Adrenal gland (tissue), 9 donors: ENCODE measurements at regions not wholly inside any gene's neighbourhood (a gene's known extent, or its start where the extent isn't known, plus 50 kb on each side); places are given as distances from the start of the nearest gene placed in this dataset.

ENCODE experiments used
- DNase-seq, 7 donors: peaks; one replicate each; pipeline ENCODE4 v3.0.0-alpha.2; 2019 to 2020
- H3K27ac ChIP-seq, 5 donors: fragments of 200-600 bp; sonication (generic) in 4 of 5; 1 replicate in 3 of 5; 2 replicates in 2 of 5; pipeline versions ENCODE4 v1.5.1 to v1.8.0; 2016 to 2020; ENCODE audit warnings: mild to moderate bottlenecking in 1 of 5
- H3K27me3 ChIP-seq: fragments of 200-600 bp; 2 replicates; pipeline ENCODE4 v1.8.0; 2021
- H3K36me3 ChIP-seq, 2 donors: fragments of 200-600 bp; replicated peaks in 1 of 2; 1 replicate in 1 of 2; 2 replicates in 1 of 2; pipeline versions ENCODE4 v1.5.1 to v1.8.0; 2018 to 2022
- H3K4me1 ChIP-seq, 2 donors: fragments of 200-600 bp; replicated peaks in 1 of 2; 1 replicate in 1 of 2; 2 replicates in 1 of 2; pipeline versions ENCODE4 v1.5.1 to v1.8.0; 2018 to 2021
- H3K4me3 ChIP-seq, 4 donors: fragments of 200-600 bp; sonication (generic) in 3 of 4; one replicate each; pipeline ENCODE4 v1.5.1; 2016 to 2018
- H3K9me3 ChIP-seq, 3 donors: fragments of 200-600 bp; sonication (generic) in 1 of 3; replicated peaks in 1 of 3; 1 replicate in 2 of 3; 2 replicates in 1 of 3; pipeline versions ENCODE4 v1.5.1 to v1.8.0; 2016 to 2021
- CTCF ChIP-seq, 6 experiments: fragments of 450-650 bp in 4 of 6; fragments of 200-600 bp in 2 of 6; sonication (generic) in 1 of 6; IDR thresholded peaks; 1 replicate in 5 of 6; 2 replicates in 1 of 6; pipeline versions ENCODE4 v1.5.1 to v1.8.0; 2016 to 2021; ENCODE audit warnings: antibody characterized with exemption in 6 of 6, mild to moderate bottlenecking in 2 of 6, moderate library complexity in 1 of 6
- POLR2A ChIP-seq, 2 donors: fragments of 450-650 bp; IDR thresholded peaks; one replicate each; pipeline ENCODE4 v1.6.1; 2017; ENCODE audit warnings: antibody characterized with exemption in 2 of 2, mild to moderate bottlenecking in 2 of 2, moderate library complexity in 1 of 2
- WGBS, 4 donors: extraction: QIAGEN DNeasy Blood & Tissue Kit in 2 of 4; methylation state at CpG; one replicate each; pipeline versions ENCODE4 v1.1.5 to v1.1.7; 2013 to 2017; 5-methylcytosine and 5-hydroxymethylcytosine counted together
- intact Hi-C, 2 donors: fragments of 100-400 bp; cut with DNase I; formaldehyde crosslinking; loops; one replicate each; pipeline versions ENCODE4 v1.14.1 to v1.15.0; 2022 to 2023
- donor health status: healthy with polysubstance abuse.
- donor health status: Bipolar disorder and iron deficiency.
- donor health status: DM: yes; HTN: yes; CAD: no.
- donor health status: DM: no; HTN: no; CAD: no.
- donor health status: DM: no; HTN: no; CAD: no.

- WGBS, 4 donors, result 83 to 87% (median 84%) methylated on average over 6 of the region's 6 CpGs
- Histone ChIP-seq H3K4me3 (no peak overlapping the region), H3K27ac (no peak overlapping the region), H3K36me3 (no peaks in the 10 kb centered on the region), H3K9me3 (no peaks in the 10 kb centered on the region), H3K27me3 (no peaks in the 10 kb centered on the region), H3K4me1 (no peaks in the 10 kb centered on the region)
- TF ChIP-seq POLR2A (IDR thresholded peaks at IDR 0.05) (no peak), CTCF (IDR thresholded peaks at IDR 0.05) (no peak)
- DNase-seq, result no peak
- intact Hi-C loops, result no loop called here
These were observed 124.2 kb upstream of the ARHGAP28 start for GRCh38 chr18:6605115-6605869.

GRCh38 chr18:6606411-6607085 lies 123.0 kb upstream of the ARHGAP28 start:
- no peaks in the 10 kb centered on the region for H3K9me3 ChIP-seq
- H3K36me3 ChIP-seq, result no peaks in the 10 kb centered on the region
- 83 to 94% (median 86%) methylated on average over 4 of the region's 4 CpGs for whole genome bisulfite sequencing, 4 donors
- no peak overlapping the region for H3K27ac ChIP-seq
- no peak for TF ChIP-seq POLR2A (IDR thresholded peaks at IDR 0.05)
- no peak for TF ChIP-seq CTCF (IDR thresholded peaks at IDR 0.05)
- no peaks in the 10 kb centered on the region for H3K27me3 ChIP-seq
- intact Hi-C loops, result no loop called here
- H3K4me1 ChIP-seq, result peaks cover 0 to 5% of the 10 kb centered on the region in 2 donors
- no peak overlapping the region for H3K4me3 ChIP-seq
- DNase-seq, result no peak

GRCh38 chr18:6607343-6607742 lies 122.2 kb upstream of the ARHGAP28 start:
- H3K4me3 ChIP-seq, result no peak overlapping the region
- peaks cover 0 to 5% of the 10 kb centered on the region in 2 donors for H3K4me1 ChIP-seq
- intact Hi-C loops, result no loop called here
- H3K36me3 ChIP-seq, result no peaks in the 10 kb centered on the region
- peak in 4 of 7 donors; percentile 11 to 59 (median 24) for DNase-seq
- no peak overlapping the region for H3K27ac ChIP-seq
- WGBS, 4 donors, result 47 to 59% (median 51%) methylated on average over 6 of the region's 6 CpGs
- no peaks in the 10 kb centered on the region for H3K27me3 ChIP-seq
- TF ChIP-seq POLR2A (IDR thresholded peaks at IDR 0.05) (no peak), CTCF (IDR thresholded peaks at IDR 0.05) (no peak)
- no peaks in the 10 kb centered on the region for H3K9me3 ChIP-seq

GRCh38 chr18:6609666-6610264 lies 119.8 kb upstream of the ARHGAP28 start:
- 87 to 92% (median 89%) methylated on average over 7 of the region's 7 CpGs for WGBS, 4 donors

More at GRCh38 chr18:6609666-6610264, 119.8 kb upstream of the ARHGAP28 start:
- Histone ChIP-seq H3K36me3 (no peaks in the 10 kb centered on the region), H3K27me3 (no peaks in the 10 kb centered on the region), H3K9me3 (no peaks in the 10 kb centered on the region), H3K4me1 (peaks cover 0 to 5% of the 10 kb centered on the region in 2 donors), H3K27ac (no peak overlapping the region), H3K4me3 (no peak overlapping the region)
- no peak for DNase-seq
- TF ChIP-seq CTCF (IDR thresholded peaks at IDR 0.05) (no peak), POLR2A (IDR thresholded peaks at IDR 0.05) (no peak)
- intact Hi-C loops, result no loop called here
